Stimulated activated naive B cell treated with anti-CD40 and anti-IgM and Interleukin-4, amounts not matched to agents 10 μg/mL and 1 μg/mL and 100 μg/mL, for 72 hours (primary cell): ENCODE measurements at regions not wholly inside any gene's neighbourhood (a gene's known extent, or its start where the extent isn't known, plus 50 kb on each side); places are given as distances from the start of the nearest gene placed in this dataset.

Source experiments
- ATAC-seq, 2 donors: fragments of 150-1000 bp; cut with Tn5 transposase; replicated peaks; 2 replicates each; pipeline ENCODE4 v1.10.0; 2021; ENCODE audit warnings: moderate library complexity in 1 of 2
- DNase-seq: peaks from one replicate; pipeline ENCODE4 v3.0.0; 2021
- H3K27ac Mint-ChIP-seq: one replicate; pipeline ENCODE4 v1.8.0; 2022; ENCODE audit warnings: mild to moderate bottlenecking, mixed read lengths
- H3K27me3 Mint-ChIP-seq, 2 donors: one replicate each; pipeline ENCODE4 v1.8.0; 2022; ENCODE audit warnings: mixed read lengths in 2 of 2
- H3K36me3 Mint-ChIP-seq, 2 donors: one replicate each; pipeline ENCODE4 v1.8.0; 2022; ENCODE audit warnings: mixed read lengths in 2 of 2, mild to moderate bottlenecking in 1 of 2
- H3K4me1 Mint-ChIP-seq, 2 donors: one replicate each; pipeline ENCODE4 v1.8.0; 2022; ENCODE audit warnings: mixed read lengths in 2 of 2, mild to moderate bottlenecking in 1 of 2
- H3K4me3 Mint-ChIP-seq, 2 donors: one replicate each; pipeline ENCODE4 v1.8.0; 2022; ENCODE audit warnings: mild to moderate bottlenecking in 2 of 2, mixed read lengths in 2 of 2, moderate library complexity in 1 of 2
- H3K9me3 Mint-ChIP-seq, 2 donors: one replicate each; pipeline ENCODE4 v1.8.0; 2022; ENCODE audit warnings: mixed read lengths in 2 of 2, mild to moderate bottlenecking in 1 of 2

- H3K4me1 Mint-ChIP-seq = no peaks in the 10 kb centered on the region
- DNase-seq (no peak), ATAC-seq (no peak)
- peaks cover 0 to 2% of the 10 kb centered on the region in 2 donors for H3K9me3 Mint-ChIP-seq
- H3K4me3 Mint-ChIP-seq = no peak overlapping the region
- no peaks in the 10 kb centered on the region for H3K27me3 Mint-ChIP-seq
- H3K27ac Mint-ChIP-seq = no peak overlapping the region
- H3K36me3 Mint-ChIP-seq = no peaks in the 10 kb centered on the region
Observed at GRCh38 chr7:46391231-46392201, 470.4 kb upstream of the IGFBP3 start.

- no peak for DNase-seq
- no peak overlapping the region for H3K27ac Mint-ChIP-seq
- H3K36me3 Mint-ChIP-seq = no peaks in the 10 kb centered on the region
- H3K27me3 Mint-ChIP-seq = no peaks in the 10 kb centered on the region
- no peaks in the 10 kb centered on the region for H3K4me1 Mint-ChIP-seq
- H3K4me3 Mint-ChIP-seq = no peak overlapping the region
- no peak for ATAC-seq
- H3K9me3 Mint-ChIP-seq = peaks cover 0 to 2% of the 10 kb centered on the region in 2 donors
Observed at GRCh38 chr7:46390042-46390441, 469.0 kb upstream of the IGFBP3 start.

- Mint-ChIP-seq H3K9me3 (peaks cover 0 to 2% of the 10 kb centered on the region in 2 donors), H3K27ac (no peak overlapping the region), H3K36me3 (no peaks in the 10 kb centered on the region), H3K27me3 (no peaks in the 10 kb centered on the region), H3K4me3 (no peak overlapping the region), H3K4me1 (no peaks in the 10 kb centered on the region)
- ATAC-seq (no peak), DNase-seq (no peak)
Observed at GRCh38 chr7:46389146-46389545, 468.1 kb upstream of the IGFBP3 start.

- Mint-ChIP-seq H3K27me3 (peaks cover 0 to 4% of the 10 kb centered on the region in 2 donors), H3K27ac (no peak overlapping the region), H3K36me3 (no peaks in the 10 kb centered on the region), H3K4me1 (no peaks in the 10 kb centered on the region), H3K9me3 (peaks cover 0 to 2% of the 10 kb centered on the region in 2 donors), H3K4me3 (no peak overlapping the region)
- no peak for ATAC-seq
- DNase-seq = no peak
Observed at GRCh38 chr7:46387646-46388045, 466.6 kb upstream of the IGFBP3 start.

GRCh38 chr7:46386428-46387399 lies 465.6 kb upstream of the IGFBP3 start:
- H3K4me3 Mint-ChIP-seq = no peak overlapping the region
- H3K9me3 Mint-ChIP-seq = peaks cover 0 to 2% of the 10 kb centered on the region in 2 donors
- DNase-seq = no peak
- H3K36me3 Mint-ChIP-seq = no peaks in the 10 kb centered on the region
- ATAC-seq = no peak
- no peak overlapping the region for H3K27ac Mint-ChIP-seq
- H3K4me1 Mint-ChIP-seq = no peaks in the 10 kb centered on the region
- peaks cover 0 to 4% of the 10 kb centered on the region in 2 donors for H3K27me3 Mint-ChIP-seq

- Mint-ChIP-seq H3K4me1 (no peaks in the 10 kb centered on the region), H3K36me3 (no peaks in the 10 kb centered on the region), H3K27ac (no peak overlapping the region), H3K9me3 (peaks cover 0 to 2% of the 10 kb centered on the region in 2 donors), H3K27me3 (peaks cover 0 to 4% of the 10 kb centered on the region in 2 donors), H3K4me3 (no peak overlapping the region)
- DNase-seq = no peak
- ATAC-seq = no peak
Observed at GRCh38 chr7:46385662-46386309, 464.7 kb upstream of the IGFBP3 start.

- H3K27me3 Mint-ChIP-seq = peaks cover 0 to 4% of the 10 kb centered on the region in 2 donors
- H3K36me3 Mint-ChIP-seq = no peaks in the 10 kb centered on the region
- H3K27ac Mint-ChIP-seq = no peak overlapping the region
- DNase-seq (no peak), ATAC-seq (no peak)
- H3K4me1 Mint-ChIP-seq = no peaks in the 10 kb centered on the region
- H3K9me3 Mint-ChIP-seq = peaks cover 0 to 2% of the 10 kb centered on the region in 2 donors
- no peak overlapping the region for H3K4me3 Mint-ChIP-seq
Observed at GRCh38 chr7:46383605-46384004, 462.5 kb upstream of the IGFBP3 start.

GRCh38 chr7:46369933-46370654 lies 449.0 kb upstream of the IGFBP3 start:
- DNase-seq (no peak), ATAC-seq (no peak)
- no peak overlapping the region for H3K4me3 Mint-ChIP-seq
- H3K9me3 Mint-ChIP-seq = peaks cover 0 to 1% of the 10 kb centered on the region in 2 donors
- H3K36me3 Mint-ChIP-seq = no peaks in the 10 kb centered on the region
- no peak overlapping the region for H3K27ac Mint-ChIP-seq
- no peaks in the 10 kb centered on the region for H3K4me1 Mint-ChIP-seq
- H3K27me3 Mint-ChIP-seq = no peaks in the 10 kb centered on the region

GRCh38 chr7:46368871-46369270 lies 447.8 kb upstream of the IGFBP3 start:
- Mint-ChIP-seq H3K9me3 (peaks cover 0 to 1% of the 10 kb centered on the region in 2 donors), H3K4me3 (no peak overlapping the region), H3K27me3 (no peaks in the 10 kb centered on the region), H3K36me3 (no peaks in the 10 kb centered on the region), H3K4me1 (no peaks in the 10 kb centered on the region), H3K27ac (no peak overlapping the region)
- no peak for ATAC-seq
- DNase-seq = no peak

GRCh38 chr7:46366526-46366925 lies 445.5 kb upstream of the IGFBP3 start:
- ATAC-seq = no peak
- Mint-ChIP-seq H3K4me1 (no peaks in the 10 kb centered on the region), H3K36me3 (no peaks in the 10 kb centered on the region), H3K27ac (no peak overlapping the region), H3K27me3 (no peaks in the 10 kb centered on the region), H3K9me3 (peaks cover 0 to 1% of the 10 kb centered on the region in 2 donors), H3K4me3 (no peak overlapping the region)
- no peak for DNase-seq

GRCh38 chr7:46363688-46364087 lies 442.6 kb upstream of the IGFBP3 start:
- ATAC-seq = no peak
- H3K4me3 Mint-ChIP-seq = no peak overlapping the region
- H3K27me3 Mint-ChIP-seq = no peaks in the 10 kb centered on the region
- no peaks in the 10 kb centered on the region for H3K36me3 Mint-ChIP-seq
- H3K4me1 Mint-ChIP-seq = no peaks in the 10 kb centered on the region
- no peak for DNase-seq
- no peak overlapping the region for H3K27ac Mint-ChIP-seq
- no peaks in the 10 kb centered on the region for H3K9me3 Mint-ChIP-seq

- Mint-ChIP-seq H3K27me3 (no peaks in the 10 kb centered on the region), H3K4me3 (no peak overlapping the region), H3K4me1 (no peaks in the 10 kb centered on the region), H3K9me3 (no peaks in the 10 kb centered on the region), H3K27ac (no peak overlapping the region), H3K36me3 (no peaks in the 10 kb centered on the region)
- DNase-seq (no peak), ATAC-seq (peak in 1 of 2 donors; percentile 10)
Observed at GRCh38 chr7:46360811-46361210, 439.7 kb upstream of the IGFBP3 start.

GRCh38 chr7:46360296-46360695 lies 439.2 kb upstream of the IGFBP3 start:
- H3K27ac Mint-ChIP-seq = no peak overlapping the region
- H3K27me3 Mint-ChIP-seq = no peaks in the 10 kb centered on the region
- H3K4me3 Mint-ChIP-seq = no peak overlapping the region
- no peaks in the 10 kb centered on the region for H3K36me3 Mint-ChIP-seq
- DNase-seq (no peak), ATAC-seq (no peak)
- H3K9me3 Mint-ChIP-seq = no peaks in the 10 kb centered on the region
- H3K4me1 Mint-ChIP-seq = no peaks in the 10 kb centered on the region
